OCI-LY1 (cell line): ENCODE measurements at regions not wholly inside any gene's neighbourhood (a gene's known extent, or its start where the extent isn't known, plus 50 kb on each side); places are given as distances from the start of the nearest gene placed in this dataset.

Experiments used
- CTCF ChIP-seq: fragments of 200-600 bp; sonication (generic), shearing (Covaris generic); IDR thresholded peaks from 2 replicates; pipeline ENCODE4 v1.5.1; 2017; ENCODE audit warnings: mild to moderate bottlenecking, antibody characterized with exemption, low read length, moderate library complexity, mixed read lengths
- EZH2 ChIP-seq: fragments of 200-600 bp; sonication (generic), shearing (Covaris generic); IDR thresholded peaks from 2 replicates; pipeline ENCODE4 v1.8.0; 2017; ENCODE audit warnings: borderline replicate concordance, mixed run types, mild to moderate bottlenecking, antibody characterized with exemption, low read length, moderate library complexity, mixed read lengths

- no peak for TF ChIP-seq CTCF
- no peak for TF ChIP-seq EZH2
These were observed 387.5 kb downstream of the TMEM121 start for GRCh38 chr14:105913861-105914260.
